ENCODE measurements at regions not wholly inside any gene's neighbourhood (a gene's known extent, or its start where the extent isn't known, plus 50 kb on each side); places are given as distances from the start of the nearest gene placed in this dataset.

- Histone ChIP-seq H3K27me3 (no peaks in the 10 kb centered on the region), H3K27ac (no peak overlapping the region), H3K9me3 (peaks cover 0 to 9% (median 4%) of the 10 kb centered on the region in 12 donors), H3K4me3 (no peak overlapping the region), H3K36me3 (no peaks in the 10 kb centered on the region), H3K4me1 (no peaks in the 10 kb centered on the region)
- DNase-seq, result no peak
- 77 to 81% (median 78%) methylated on average over 2 of the region's 2 CpGs for WGBS, 4 donors
- ATAC-seq, result no peak
- intact Hi-C loops (cut with DNase I), result no loop called here
- TF ChIP-seq CTCF (IDR thresholded peaks at IDR 0.05), result no peak
- TF ChIP-seq POLR2A (IDR thresholded peaks at IDR 0.05), result no peak
Measured at GRCh38 chr12:90188857-90189256, 480.2 kb upstream of the ATP2B1 start.

- no peak overlapping the region for H3K4me3 ChIP-seq
- H3K9me3 ChIP-seq, result peaks cover 0 to 26% (median 11%) of the 10 kb centered on the region in 12 donors
- no peaks in the 10 kb centered on the region for H3K27me3 ChIP-seq
- TF ChIP-seq POLR2A (IDR thresholded peaks at IDR 0.05) (no peak), CTCF (IDR thresholded peaks at IDR 0.05) (no peak)
- DNase-seq (no peak), ATAC-seq (no peak)
- H3K4me1 ChIP-seq, result no peaks in the 10 kb centered on the region
- H3K27ac ChIP-seq, result no peak overlapping the region
- no peaks in the 10 kb centered on the region for H3K36me3 ChIP-seq
- intact Hi-C loops (cut with DNase I), result no loop called here
- WGBS, 4 donors, result 89 to 97% (median 94%) methylated on average over 1 of the region's 1 CpG
Measured at GRCh38 chr12:90183201-90183600, 474.6 kb upstream of the ATP2B1 start.

- H3K4me1 ChIP-seq, result no peaks in the 10 kb centered on the region
- peaks cover 0 to 34% (median 11%) of the 10 kb centered on the region in 12 donors for H3K9me3 ChIP-seq
- TF ChIP-seq POLR2A (IDR thresholded peaks at IDR 0.05) (no peak), CTCF (IDR thresholded peaks at IDR 0.05) (no peak)
- H3K27ac ChIP-seq, result no peak overlapping the region
- H3K36me3 ChIP-seq, result no peaks in the 10 kb centered on the region
- WGBS, 4 donors, result 70 to 92% (median 87%) methylated on average over 3 of the region's 3 CpGs
- DNase-seq (no peak), ATAC-seq (no peak)
- H3K4me3 ChIP-seq, result no peak overlapping the region
- intact Hi-C loops (cut with DNase I), result no loop called here
- H3K27me3 ChIP-seq, result no peaks in the 10 kb centered on the region
Measured at GRCh38 chr12:90181216-90181615, 472.6 kb upstream of the ATP2B1 start.

GRCh38 chr12:90174956-90175355 is 466.3 kb upstream of the ATP2B1 start:
- H3K9me3 ChIP-seq, result peaks cover 0 to 9% (median 0%) of the 10 kb centered on the region in 12 donors
- DNase-seq (no peak), ATAC-seq (no peak)
- H3K27me3 ChIP-seq, result no peaks in the 10 kb centered on the region
- H3K36me3 ChIP-seq, result no peaks in the 10 kb centered on the region
- intact Hi-C loops (cut with DNase I), result no loop called here
- TF ChIP-seq POLR2A (IDR thresholded peaks at IDR 0.05) (no peak), CTCF (IDR thresholded peaks at IDR 0.05) (no peak)
- no peak overlapping the region for H3K27ac ChIP-seq
- H3K4me1 ChIP-seq, result no peaks in the 10 kb centered on the region
- H3K4me3 ChIP-seq, result no peak overlapping the region
- WGBS, 4 donors, result 94 to 100% (median 97%) methylated on average over 1 of the region's 1 CpG

Measured in heart left ventricle (tissue), 16 donors.